ENCODE measurements at regions not wholly inside any gene's neighbourhood (a gene's known extent, or its start where the extent isn't known, plus 50 kb on each side); places are given as distances from the start of the nearest gene placed in this dataset.

DNA sequence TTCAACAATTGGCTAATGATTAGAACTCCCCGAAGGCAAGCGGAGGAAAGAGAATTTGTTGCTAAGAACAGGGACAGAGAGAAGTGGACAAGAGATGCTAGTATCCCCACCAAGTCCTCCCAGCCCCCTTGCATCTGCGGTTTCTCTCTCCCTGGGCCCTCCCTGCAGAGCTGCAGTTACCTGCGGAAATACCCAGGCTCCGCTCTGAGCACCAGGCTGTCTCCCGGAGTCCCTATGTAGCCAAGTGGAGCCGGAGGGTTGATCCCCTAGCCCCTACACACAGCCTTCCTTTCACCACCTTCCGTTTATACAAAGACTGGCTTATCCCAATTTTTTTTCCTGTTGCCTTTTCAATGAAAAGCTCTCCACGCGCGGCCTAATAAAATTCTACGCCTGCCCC lies 834.4 kb downstream of the KCNJ2 start:
- Mint-ChIP-seq H3K4me1 (no peaks in the 10 kb centered on the region), H3K9me3 (ENCODE audit: insufficient read depth) (no peaks in the 10 kb centered on the region), H3K27me3 (no peaks in the 10 kb centered on the region), H3K4me3 (no peak overlapping the region), H3K27ac (no peak overlapping the region)
- 87% methylated on average over 6 of the region's 12 CpGs for WGBS (ENCODE audit: insufficient coverage)
- no peak for ATAC-seq (ENCODE audit: low read depth)
- Histone ChIP-seq H3K4me3 (ENCODE audit: control extremely low read depth in 1 of 5, extremely low read depth in 1 of 5, insufficient read depth in 1 of 5, low read depth in 2 of 5, low read length in 4 of 5) (no peak overlapping the region), H3K9me3 (ENCODE audit: control extremely low read depth in 1 of 3, control insufficient read depth in 2 of 3, insufficient read depth in 1 of 3, low read length in 2 of 3) (peaks cover 0 to 10% (median 1%) of the 10 kb centered on the region in 3 donors), H3K36me3 (replicated peaks in 1 of 2; ENCODE audit: control extremely low read depth in 1 of 2, control insufficient read depth in 1 of 2, extremely low read depth in 1 of 2, insufficient read depth in 2 of 2, low read length in 1 of 2) (no peaks in the 10 kb centered on the region), H3K9ac (ENCODE audit: low read length) (no peak overlapping the region), H3K4me2 (replicated peaks; ENCODE audit: low read depth, low read length, poor library complexity, severe bottlenecking) (no peak overlapping the region), H4K20me1 (ENCODE audit: control insufficient read depth, insufficient read depth, low read length, poor library complexity, severe bottlenecking) (no peaks in the 10 kb centered on the region), H3K79me2 (ENCODE audit: control insufficient read depth, insufficient read depth, low read length) (no peaks in the 10 kb centered on the region), H3K27ac (ENCODE audit: low read length in 2 of 2) (no peak overlapping the region), H3K4me1 (ENCODE audit: control insufficient read depth in 2 of 2, insufficient read depth in 2 of 2, low read length in 2 of 2) (no peaks in the 10 kb centered on the region), H3K27me3 (replicated peaks in 1 of 4; ENCODE audit: control extremely low read depth in 1 of 4, control insufficient read depth in 3 of 4, insufficient read depth in 4 of 4, low read length in 3 of 4) (no peaks in the 10 kb centered on the region), H2AFZ (ENCODE audit: insufficient read depth, low read depth, low read length, poor library complexity, severe bottlenecking) (no peak overlapping the region)
- intact Hi-C loops (cut with micrococcal nuclease), result no loop called here
- ChIA-PET POLR2A (no interaction called here), CTCF (no interaction called here)
- no peak for TF ChIP-seq EZH2 (IDR thresholded peaks at IDR 0.05; ENCODE audit: borderline replicate concordance, insufficient read depth, low read depth, low read length, poor library complexity, severe bottlenecking)
- TF ChIP-seq, protein P1, sequence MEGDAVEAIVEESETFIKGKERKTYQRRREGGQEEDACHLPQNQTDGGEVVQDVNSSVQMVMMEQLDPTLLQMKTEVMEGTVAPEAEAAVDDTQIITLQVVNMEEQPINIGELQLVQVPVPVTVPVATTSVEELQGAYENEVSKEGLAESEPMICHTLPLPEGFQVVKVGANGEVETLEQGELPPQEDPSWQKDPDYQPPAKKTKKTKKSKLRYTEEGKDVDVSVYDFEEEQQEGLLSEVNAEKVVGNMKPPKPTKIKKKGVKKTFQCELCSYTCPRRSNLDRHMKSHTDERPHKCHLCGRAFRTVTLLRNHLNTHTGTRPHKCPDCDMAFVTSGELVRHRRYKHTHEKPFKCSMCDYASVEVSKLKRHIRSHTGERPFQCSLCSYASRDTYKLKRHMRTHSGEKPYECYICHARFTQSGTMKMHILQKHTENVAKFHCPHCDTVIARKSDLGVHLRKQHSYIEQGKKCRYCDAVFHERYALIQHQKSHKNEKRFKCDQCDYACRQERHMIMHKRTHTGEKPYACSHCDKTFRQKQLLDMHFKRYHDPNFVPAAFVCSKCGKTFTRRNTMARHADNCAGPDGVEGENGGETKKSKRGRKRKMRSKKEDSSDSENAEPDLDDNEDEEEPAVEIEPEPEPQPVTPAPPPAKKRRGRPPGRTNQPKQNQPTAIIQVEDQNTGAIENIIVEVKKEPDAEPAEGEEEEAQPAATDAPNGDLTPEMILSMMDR (IDR thresholded peaks at IDR 0.05), result no peak
- DNase-seq, result no peak

- Histone ChIP-seq H3K4me1 (ENCODE audit: control insufficient read depth in 2 of 2, insufficient read depth in 2 of 2, low read length in 2 of 2) (no peaks in the 10 kb centered on the region), H3K27me3 (replicated peaks in 1 of 4; ENCODE audit: control extremely low read depth in 1 of 4, control insufficient read depth in 3 of 4, insufficient read depth in 4 of 4, low read length in 3 of 4) (no peaks in the 10 kb centered on the region), H3K36me3 (replicated peaks in 1 of 2; ENCODE audit: control extremely low read depth in 1 of 2, control insufficient read depth in 1 of 2, extremely low read depth in 1 of 2, insufficient read depth in 2 of 2, low read length in 1 of 2) (no peaks in the 10 kb centered on the region), H3K9me3 (ENCODE audit: control extremely low read depth in 1 of 3, control insufficient read depth in 2 of 3, insufficient read depth in 1 of 3, low read length in 2 of 3) (peaks cover 0 to 10% (median 1%) of the 10 kb centered on the region in 3 donors), H3K9ac (ENCODE audit: low read length) (no peak overlapping the region), H3K27ac (ENCODE audit: low read length in 2 of 2) (no peak overlapping the region), H4K20me1 (ENCODE audit: control insufficient read depth, insufficient read depth, low read length, poor library complexity, severe bottlenecking) (no peaks in the 10 kb centered on the region), H3K4me3 (ENCODE audit: control extremely low read depth in 1 of 5, extremely low read depth in 1 of 5, insufficient read depth in 1 of 5, low read depth in 2 of 5, low read length in 4 of 5) (no peak overlapping the region), H3K79me2 (ENCODE audit: control insufficient read depth, insufficient read depth, low read length) (no peaks in the 10 kb centered on the region), H3K4me2 (replicated peaks; ENCODE audit: low read depth, low read length, poor library complexity, severe bottlenecking) (no peak overlapping the region), H2AFZ (ENCODE audit: insufficient read depth, low read depth, low read length, poor library complexity, severe bottlenecking) (no peak overlapping the region)
- ATAC-seq (ENCODE audit: low read depth), result no peak
- 94% methylated on average over 6 of the region's 6 CpGs for WGBS (ENCODE audit: insufficient coverage)
- no peak for DNase-seq
- Mint-ChIP-seq H3K9me3 (ENCODE audit: insufficient read depth) (no peaks in the 10 kb centered on the region), H3K4me3 (no peak overlapping the region), H3K4me1 (no peaks in the 10 kb centered on the region), H3K27ac (no peak overlapping the region), H3K27me3 (no peaks in the 10 kb centered on the region)
- ChIA-PET POLR2A (no interaction called here), CTCF (no interaction called here)
- TF ChIP-seq EZH2 (IDR thresholded peaks at IDR 0.05; ENCODE audit: borderline replicate concordance, insufficient read depth, low read depth, low read length, poor library complexity, severe bottlenecking), result no peak
- TF ChIP-seq, protein P1 (IDR thresholded peaks at IDR 0.05), result no peak
- intact Hi-C loops (cut with micrococcal nuclease), result no loop called here
These were observed 835.1 kb downstream of the KCNJ2 start for GRCh38 chr17:71004413-71004812.

Measured in B cell (primary cell).